ENCODE measurements at regions not wholly inside any gene's neighbourhood (a gene's known extent, or its start where the extent isn't known, plus 50 kb on each side); places are given as distances from the start of the nearest gene placed in this dataset.

DNA sequence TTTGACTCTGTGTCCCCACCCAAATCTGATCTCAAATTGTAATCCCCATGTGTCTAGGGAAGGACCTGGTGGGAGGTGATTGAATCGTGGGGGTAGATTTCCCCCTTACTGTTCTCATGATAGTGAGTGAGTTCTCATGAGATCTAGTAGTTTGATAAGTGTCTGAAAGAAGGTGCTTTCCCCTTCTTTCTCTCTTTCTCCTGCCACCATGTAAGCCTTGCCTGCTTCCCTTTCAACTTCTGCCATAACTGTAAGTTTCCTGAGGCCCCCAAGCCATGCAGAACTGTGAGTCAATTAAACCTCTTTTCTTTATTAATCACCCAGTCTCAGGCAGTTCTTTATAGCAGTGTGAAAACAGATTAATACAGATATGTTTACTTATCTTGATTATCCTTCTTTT is 266.5 kb upstream of the GYPC start:
- DNase-seq (ENCODE audit: low read depth in 3 of 3): no peak

- no peak for DNase-seq (ENCODE audit: low read depth in 3 of 3)
Measured at GRCh38 chr2:126392889-126393288, 263.1 kb upstream of the GYPC start.

GRCh38 chr2:126399001-126399400 is 257.0 kb upstream of the GYPC start:
- DNase-seq (ENCODE audit: low read depth in 3 of 3): no peak

- no peak for DNase-seq (ENCODE audit: low read depth in 3 of 3)
Measured at GRCh38 chr2:126403039-126403628, 252.8 kb upstream of the GYPC start.

GRCh38 chr2:126406267-126406666 is 249.7 kb upstream of the GYPC start:
- no peak for DNase-seq (ENCODE audit: low read depth in 3 of 3)

DNA sequence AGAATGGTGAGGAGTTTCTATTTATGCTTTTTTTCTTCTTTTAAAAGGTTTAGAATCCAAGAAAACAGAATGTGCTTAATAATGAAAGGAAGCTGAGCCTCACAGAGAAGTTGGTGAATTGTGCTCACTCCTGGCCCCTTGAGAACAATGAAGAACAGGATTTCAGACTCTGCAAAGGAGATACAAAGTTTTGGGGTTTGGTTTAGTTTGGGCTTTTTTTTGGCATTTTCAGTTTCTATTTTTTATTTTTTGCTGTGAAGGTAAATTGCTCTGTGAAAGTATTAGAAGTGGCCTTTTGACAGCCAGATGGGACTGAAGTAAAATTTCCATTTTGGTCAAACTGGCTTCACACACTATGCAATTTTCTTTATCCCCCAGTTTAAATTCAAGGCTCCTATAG is 247.3 kb upstream of the GYPC start:
- DNase-seq (ENCODE audit: low read depth in 3 of 3): no peak

GRCh38 chr2:126409850-126410249 is 246.1 kb upstream of the GYPC start:
- no peak for DNase-seq (ENCODE audit: low read depth in 3 of 3)

GRCh38 chr2:126413079-126413478 is 242.9 kb upstream of the GYPC start:
- DNase-seq (ENCODE audit: low read depth in 3 of 3): no peak

- DNase-seq (ENCODE audit: low read depth in 3 of 3): no peak
Measured at GRCh38 chr2:126419403-126419802, 236.6 kb upstream of the GYPC start.

DNA sequence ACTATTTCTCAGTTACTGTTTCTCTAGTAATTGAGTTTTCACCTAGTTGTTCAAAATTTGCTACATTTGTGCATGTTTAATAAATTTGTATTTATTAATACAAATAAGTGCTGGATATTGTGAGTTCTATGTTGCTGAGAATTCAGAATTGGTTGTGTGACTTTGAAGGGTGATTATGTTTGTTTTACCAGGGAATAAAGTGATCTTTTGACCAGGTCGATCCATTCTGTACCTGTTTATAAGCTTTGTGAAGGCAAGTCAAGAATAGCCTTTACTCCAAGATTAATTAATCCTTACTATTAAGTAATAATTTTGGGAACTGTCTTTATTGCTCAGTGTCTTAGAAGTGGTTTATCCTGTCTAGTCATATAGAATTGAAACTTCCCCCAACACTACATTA is 230.0 kb upstream of the GYPC start:
- DNase-seq (ENCODE audit: low read depth in 3 of 3): no peak

DNA sequence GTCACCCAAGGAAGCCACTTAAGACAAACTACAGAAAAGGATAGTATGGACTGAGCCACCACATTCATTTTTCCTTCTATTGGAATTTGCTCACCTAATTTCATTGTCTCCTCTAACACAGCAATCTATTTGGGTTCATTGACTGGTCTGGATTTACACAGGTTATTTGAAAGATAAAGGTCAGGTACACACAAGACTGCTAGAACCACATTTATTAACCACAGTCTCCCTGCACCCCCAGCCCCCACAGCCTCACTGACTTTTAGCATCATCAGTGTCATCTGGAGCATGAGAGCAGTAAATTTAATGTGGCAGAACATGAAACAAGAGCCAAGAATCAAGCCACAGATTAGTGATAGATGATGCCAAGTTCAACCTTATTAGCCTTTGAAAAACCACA is 226.9 kb upstream of the GYPC start:
- no peak for DNase-seq (ENCODE audit: low read depth in 3 of 3)

DNA sequence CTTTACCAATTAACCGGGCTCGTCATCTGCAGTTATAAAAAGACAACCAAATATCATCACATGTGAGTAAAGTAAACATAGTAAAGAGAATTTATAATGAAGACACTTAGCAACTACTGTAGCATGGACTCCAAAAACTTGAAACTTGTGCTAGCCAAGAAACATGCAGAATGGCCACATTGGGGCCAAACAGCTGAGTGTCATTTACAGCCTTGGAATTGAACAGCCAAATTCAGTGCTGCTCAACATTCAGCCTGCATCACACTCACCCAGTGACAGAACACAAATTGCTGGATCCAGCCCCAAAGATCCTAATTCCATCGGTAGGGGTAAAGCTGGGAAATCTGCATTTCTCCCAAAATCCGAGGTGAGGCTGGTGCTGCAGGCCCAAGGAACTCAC is 224.8 kb upstream of the GYPC start:
- DNase-seq (ENCODE audit: low read depth in 3 of 3): no peak

DNA sequence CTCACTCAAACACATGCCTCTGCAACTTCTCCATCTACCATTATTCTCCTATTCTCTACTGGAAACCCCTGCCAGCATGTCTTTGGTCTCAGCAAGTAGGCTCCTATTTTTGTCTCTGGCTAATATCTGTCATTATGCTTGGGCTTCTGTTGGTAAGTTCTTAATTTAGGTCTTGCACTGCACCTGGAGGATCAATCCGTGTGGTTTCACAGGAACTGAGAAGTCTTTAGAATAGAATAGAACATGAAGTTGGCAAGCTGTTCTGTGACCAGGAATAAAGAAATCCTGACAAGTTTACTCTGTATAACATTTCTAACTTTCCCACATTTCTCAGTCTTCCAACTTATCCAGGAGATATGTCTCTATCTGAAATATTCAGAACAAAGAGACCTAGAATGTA is 219.5 kb upstream of the GYPC start:
- DNase-seq (ENCODE audit: low read depth in 3 of 3): no peak

GRCh38 chr2:126437016-126437415 is 218.9 kb upstream of the GYPC start:
- DNase-seq (ENCODE audit: low read depth in 3 of 3): no peak

GRCh38 chr2:126444512-126444911 is 211.4 kb upstream of the GYPC start:
- no peak for DNase-seq (ENCODE audit: low read depth in 3 of 3)

GRCh38 chr2:126446106-126446695 is 209.8 kb upstream of the GYPC start:
- no peak for DNase-seq (ENCODE audit: low read depth in 3 of 3)

DNA sequence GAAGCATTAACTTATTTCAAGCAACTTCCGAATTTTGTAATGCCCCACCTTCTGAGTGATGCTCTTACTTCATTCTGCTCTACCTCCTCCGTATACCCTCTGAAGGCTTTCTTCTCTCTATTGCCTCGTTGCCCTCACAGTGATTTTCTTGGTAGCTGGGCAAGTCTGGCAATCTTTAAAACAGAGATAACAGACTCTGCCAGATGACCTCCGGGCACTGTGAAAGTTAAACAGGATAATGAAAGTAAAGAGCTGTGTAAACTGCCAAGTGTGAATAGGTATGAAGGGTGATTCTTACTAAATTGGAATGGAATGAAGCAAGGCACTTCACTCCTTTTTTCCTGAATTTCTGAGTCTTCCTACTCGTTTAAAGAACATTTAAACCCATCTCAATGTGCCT is 207.3 kb upstream of the GYPC start:
- no peak for DNase-seq (ENCODE audit: low read depth in 3 of 3)

GRCh38 chr2:126449677-126450076 is 206.3 kb upstream of the GYPC start:
- DNase-seq (ENCODE audit: low read depth in 3 of 3): no peak

DNA sequence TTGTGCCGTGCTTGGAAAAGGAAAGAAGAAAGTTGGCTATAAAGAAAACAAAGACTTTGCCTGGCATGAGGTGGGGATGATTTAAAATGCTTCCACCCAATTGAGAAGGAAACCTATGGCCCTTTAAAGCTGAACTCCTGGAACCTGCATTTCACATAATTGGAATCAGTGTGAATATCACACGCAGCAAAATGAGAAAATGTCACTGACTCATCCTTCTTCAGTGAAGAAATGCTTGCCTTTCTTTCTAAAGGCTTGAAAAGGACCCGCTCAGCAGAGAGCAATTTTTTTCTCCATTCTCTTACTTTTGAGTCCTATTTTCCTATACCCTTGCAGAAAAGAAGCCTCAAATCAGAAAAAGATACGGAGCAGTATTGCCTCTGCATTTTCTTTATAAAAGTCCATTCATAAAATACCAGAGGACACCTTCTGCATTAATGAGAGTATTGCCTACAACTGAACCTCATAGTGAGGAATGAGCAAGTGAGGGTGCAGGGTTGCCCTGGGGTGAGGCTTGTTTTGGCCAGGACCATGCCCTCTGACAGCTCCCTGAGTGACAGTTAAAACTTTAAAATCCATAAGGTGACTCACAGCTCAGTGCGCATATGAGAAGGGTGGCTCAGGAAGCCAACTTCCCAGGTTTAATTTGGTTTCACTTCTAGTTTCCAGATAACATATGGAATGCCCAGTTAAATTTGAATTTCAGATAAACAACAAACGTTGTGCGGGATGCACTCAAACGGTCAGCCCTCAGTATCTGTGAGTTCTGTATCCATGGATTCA is 191.9 kb upstream of the GYPC start:
- no peak for DNase-seq (ENCODE audit: low read depth in 3 of 3)

GRCh38 chr2:126467367-126468054 is 188.4 kb upstream of the GYPC start:
- DNase-seq (ENCODE audit: low read depth in 3 of 3): no peak

- no peak for DNase-seq (ENCODE audit: low read depth in 3 of 3)
Measured at GRCh38 chr2:126475031-126475430, 180.9 kb upstream of the GYPC start.

DNA sequence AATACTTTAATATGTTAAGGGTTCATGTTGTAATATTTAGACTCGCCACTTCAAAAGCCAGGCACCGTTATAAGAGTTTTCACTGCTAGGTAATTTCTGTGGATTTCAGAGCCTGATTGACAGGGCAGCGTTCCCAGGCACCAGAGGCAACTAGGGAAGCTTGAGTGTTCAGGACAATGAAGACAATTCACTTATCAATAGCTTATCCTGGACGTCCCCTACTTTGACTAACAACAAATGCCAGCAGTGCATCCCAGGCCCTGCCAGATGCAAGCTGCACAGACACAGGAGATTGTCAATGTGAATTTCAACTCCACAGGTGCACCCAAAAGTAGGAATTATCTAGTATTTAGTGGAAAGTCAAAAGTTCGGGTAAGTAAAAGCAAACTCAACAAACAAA is 179.3 kb upstream of the GYPC start:
- no peak for DNase-seq (ENCODE audit: low read depth in 3 of 3)

- no peak for DNase-seq (ENCODE audit: low read depth in 3 of 3)
Measured at GRCh38 chr2:126480033-126480432, 175.9 kb upstream of the GYPC start.
